Skin of body (tissue), 1 donor: ENCODE measurements at regions not wholly inside any gene's neighbourhood (a gene's known extent, or its start where the extent isn't known, plus 50 kb on each side); places are given as distances from the start of the nearest gene placed in this dataset.
"Not testable (repeated sequence)": the region's sequence is repeated elsewhere in the genome, so short reads cannot be mapped to it uniquely, and the experiment has no call there.

Source experiments
- DNase-seq: peaks from one replicate; lab custom pipeline; 2025; lab: John Stamatoyannopoulos, UW

- no peak for DNase-seq
Observed at GRCh38 chr5:115439042-115439441, 105.5 kb downstream of the FEM1C start.

DNA sequence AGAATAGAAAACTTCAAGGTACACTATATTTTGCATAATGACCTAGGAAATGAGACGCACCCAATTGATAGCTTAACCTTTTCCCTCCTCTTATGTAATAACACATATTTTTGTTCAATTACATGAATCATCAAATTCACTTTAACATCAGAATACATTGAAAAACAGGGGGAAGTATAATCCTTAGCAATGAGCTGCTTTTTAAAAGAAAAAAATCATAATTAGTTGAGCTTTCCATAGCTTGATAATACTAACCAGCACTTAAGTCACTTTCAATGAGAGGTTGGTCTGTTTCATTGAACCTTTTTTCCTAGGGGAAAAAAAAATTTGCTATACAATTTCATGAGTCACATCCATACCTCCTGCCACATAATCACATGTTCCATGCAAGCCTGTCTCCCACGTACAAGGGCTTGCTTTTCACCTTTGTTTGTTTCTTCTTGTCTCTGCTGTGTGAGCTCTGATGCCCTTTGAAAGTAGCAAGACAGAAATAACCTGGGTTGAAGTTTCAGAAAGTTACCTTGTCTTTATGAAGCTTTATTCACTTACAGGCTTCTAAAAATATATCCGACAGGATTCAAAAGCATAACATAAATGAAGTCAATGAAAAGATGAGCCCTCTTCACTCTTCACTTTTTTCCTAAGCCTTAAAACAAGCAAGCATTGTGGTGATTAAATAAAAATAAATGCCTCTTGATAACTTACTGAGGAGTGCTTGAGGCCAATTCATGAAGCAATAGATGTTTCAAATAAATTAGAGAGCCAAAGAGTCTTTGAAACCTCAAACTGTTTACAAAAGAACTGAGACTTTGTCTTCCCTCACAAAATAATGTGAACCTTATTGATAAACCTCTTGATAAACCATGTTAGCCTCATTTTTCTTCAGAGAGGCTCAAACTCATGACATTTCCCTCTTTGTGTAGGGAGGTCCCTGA, 108.5 kb downstream of the FEM1C start:
- no peak for DNase-seq

DNA sequence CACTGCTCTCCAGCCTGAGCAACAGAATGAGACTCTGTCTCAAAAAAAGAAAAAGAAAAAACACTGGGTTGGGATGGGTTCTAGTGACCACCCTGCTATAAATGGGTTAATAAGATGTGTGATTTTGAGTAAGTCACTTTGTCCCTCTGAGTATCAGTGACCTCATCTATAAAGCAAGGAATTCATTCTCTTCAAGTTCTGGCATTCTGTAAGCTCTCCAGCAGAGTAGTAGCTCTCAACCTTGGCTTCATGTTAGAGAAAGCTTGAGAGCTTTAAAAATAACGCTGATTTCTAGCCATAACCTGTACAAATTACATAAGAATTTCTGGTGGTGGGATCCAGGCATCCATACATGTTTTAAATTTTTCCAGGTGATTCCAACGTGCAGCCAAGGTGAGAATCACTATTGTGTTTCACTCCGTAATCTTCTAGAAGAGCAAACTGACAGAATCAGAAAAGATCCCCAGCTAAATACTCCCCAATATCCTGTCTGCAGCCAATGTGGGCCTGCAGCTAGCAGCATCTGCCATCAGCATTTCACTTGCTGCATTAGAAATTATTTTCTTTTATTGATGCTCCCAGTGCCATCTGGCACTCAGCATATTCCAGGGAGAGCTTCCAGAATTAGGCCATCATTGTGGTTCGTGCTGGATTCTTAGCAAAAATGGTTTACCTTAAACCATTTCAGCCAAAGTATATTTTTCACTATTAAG, 109.4 kb downstream of the FEM1C start:
- DNase-seq = no peak

DNA sequence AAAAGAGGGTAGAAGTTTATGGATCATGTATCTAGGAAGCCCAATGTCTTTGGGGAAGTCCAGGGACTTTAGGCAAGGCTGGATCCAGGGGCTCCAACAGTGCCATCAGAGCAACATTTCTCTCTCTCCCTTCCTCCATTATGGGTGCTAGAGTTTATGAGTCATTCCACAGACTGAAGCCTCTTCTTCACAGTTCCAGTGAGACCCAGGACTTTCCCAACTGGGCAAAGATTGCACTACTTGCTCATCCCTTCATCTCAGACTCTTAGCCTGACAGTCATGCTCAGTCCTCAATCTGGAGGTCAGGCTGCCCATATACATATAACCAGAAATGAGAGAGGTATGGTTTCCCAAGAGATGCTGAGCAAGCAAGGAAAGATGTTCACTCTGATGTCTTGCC, 110.7 kb downstream of the FEM1C start:
- no peak for DNase-seq

GRCh38 chr5:115432691-115433090, 111.9 kb downstream of the FEM1C start:
- DNase-seq = no peak

DNA sequence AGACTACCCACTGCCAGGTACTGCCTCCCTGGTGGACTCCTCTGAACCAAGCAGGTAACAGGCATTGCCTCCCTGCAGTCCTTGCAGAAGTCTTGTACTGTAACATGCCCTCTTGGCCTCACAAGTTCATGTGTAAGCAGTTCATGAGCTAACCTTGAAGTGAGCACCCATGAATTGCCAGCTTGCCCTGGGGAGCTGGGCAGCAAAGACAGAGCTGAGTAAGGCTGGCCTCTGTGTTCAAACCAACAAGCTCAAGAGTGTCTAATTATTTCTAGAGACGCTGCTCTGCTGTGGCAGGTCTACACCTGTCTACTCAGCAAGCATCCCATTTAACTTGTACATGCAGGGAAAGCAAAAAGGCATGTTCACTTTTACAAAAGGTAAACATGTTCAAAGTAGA, 113.5 kb downstream of the FEM1C start:
- DNase-seq = no peak

DNA sequence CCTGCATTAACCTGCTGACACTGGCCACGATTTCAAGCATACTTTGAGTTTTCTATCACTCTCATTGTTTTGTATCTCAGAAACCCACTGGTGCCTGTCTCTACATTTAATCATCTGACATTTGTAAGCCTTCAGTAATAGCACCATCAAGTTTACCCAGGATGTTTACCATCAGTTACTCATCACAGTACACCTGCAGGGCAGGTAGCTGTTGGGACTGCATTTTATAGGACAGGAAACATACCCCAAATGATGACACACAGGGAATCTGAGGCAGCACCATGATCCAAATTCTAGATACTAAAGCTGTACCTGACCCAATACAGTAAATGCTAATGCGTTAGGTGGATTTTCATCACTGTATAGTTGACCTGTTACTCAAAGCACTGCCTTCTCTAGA, 114.2 kb downstream of the FEM1C start:
- DNase-seq = no peak

DNA sequence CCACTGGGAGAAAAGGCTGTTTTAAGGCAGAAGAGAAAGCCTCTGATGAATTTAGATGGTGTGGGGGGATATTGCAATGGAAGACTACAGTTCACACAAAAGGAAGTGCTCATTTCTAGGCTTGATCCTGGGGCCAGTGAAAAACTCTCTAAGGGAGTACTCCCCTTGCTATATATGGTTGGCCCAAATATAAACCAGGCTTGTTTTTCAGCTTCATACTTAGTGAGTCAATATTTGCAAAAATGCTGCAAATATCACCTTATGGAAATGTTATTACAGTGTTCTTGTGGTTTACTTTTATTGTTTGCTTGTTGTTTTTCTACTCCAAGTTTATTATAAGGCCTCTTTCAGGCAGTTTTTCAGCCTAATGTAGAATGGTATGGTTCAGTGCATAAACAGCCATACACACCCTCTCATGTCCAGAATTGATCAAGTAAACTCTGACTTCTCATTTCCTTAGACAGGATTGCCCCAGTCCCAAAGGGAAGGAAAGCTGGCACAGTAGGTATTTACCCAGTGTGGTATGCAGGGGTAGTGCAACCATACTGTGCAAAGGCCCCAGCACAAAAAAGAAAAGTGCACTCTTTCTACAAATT, 115.1 kb downstream of the FEM1C start:
- DNase-seq = no peak

- no peak for DNase-seq
Observed at GRCh38 chr5:115428676-115429075, 115.9 kb downstream of the FEM1C start.

GRCh38 chr5:115428248-115428647, 116.3 kb downstream of the FEM1C start:
- no peak for DNase-seq

- no peak for DNase-seq
Observed at GRCh38 chr5:115424446-115424845, 120.1 kb downstream of the FEM1C start.

DNA sequence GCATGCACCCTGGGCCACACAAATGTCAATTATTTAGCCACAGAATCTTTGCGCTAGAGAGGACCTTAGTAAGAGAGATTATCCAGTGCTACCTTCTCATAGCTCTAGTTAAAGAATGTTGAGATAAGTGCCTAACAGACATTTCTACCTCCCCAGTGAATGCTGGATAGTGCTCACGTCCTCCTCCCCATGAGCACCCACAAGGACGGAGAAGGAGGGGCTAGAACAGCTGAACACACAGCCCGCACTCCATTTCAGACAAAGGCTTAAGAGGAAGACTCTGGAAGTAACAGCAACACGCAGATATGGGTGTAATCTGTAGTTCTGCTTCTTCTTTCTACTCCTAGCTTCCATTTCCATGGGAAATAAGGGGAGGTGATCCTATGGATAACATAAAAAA, 120.5 kb downstream of the FEM1C start:
- DNase-seq = no peak

- no peak for DNase-seq
Observed at GRCh38 chr5:115423541-115423940, 121.0 kb downstream of the FEM1C start.

- no peak for DNase-seq
Observed at GRCh38 chr5:115423051-115423450, 121.5 kb downstream of the FEM1C start.

- not testable (repeated sequence) for DNase-seq
Observed at GRCh38 chr5:115420812-115421211, 123.8 kb downstream of the FEM1C start.

GRCh38 chr5:115419846-115420585, 123.6 kb upstream of the CCDC112 start:
- peak; percentile 24 for DNase-seq

- DNase-seq = no peak
Observed at GRCh38 chr5:115418788-115419187, 122.3 kb upstream of the CCDC112 start.

- no peak for DNase-seq
Observed at GRCh38 chr5:115417076-115417475, 120.6 kb upstream of the CCDC112 start.

DNA sequence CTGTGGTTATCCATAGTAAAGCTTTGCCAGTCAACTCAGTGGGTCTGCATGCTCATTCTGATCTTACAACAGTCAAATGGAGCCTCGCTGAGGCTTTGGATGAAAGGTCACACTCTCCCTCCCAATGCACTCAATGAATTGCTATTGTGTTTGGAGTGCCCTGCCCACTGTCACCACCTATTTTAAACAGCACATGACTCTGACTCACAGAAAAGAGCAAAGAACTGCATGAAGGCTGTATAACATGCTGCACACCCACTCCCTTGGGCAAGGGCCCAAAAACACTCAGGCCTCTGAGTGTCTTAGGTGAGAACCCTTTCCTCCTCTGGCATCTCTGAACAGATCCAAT, 118.7 kb upstream of the CCDC112 start:
- DNase-seq = no peak

GRCh38 chr5:115414406-115415142, 118.1 kb upstream of the CCDC112 start:
- peak; percentile 91 for DNase-seq

DNA sequence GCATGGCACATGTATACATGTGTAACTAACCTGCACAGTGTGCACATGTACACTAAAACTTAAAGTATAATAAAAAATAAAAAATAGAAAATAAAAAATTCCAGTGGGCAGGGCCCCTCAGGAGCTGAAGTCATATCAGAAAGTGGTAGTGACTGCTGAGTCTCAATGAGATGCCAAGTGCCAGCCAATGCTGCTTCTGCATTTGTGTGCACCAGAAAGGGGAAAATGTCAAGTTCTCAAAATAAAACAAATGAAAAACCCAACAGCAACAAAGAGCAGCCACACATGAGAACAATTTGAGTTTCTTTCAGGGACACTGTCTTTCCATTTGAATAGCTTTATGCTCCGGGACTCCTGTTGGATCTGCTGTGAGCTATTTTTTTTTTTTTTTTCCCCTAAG, 117.2 kb upstream of the CCDC112 start:
- peak; percentile 21 for DNase-seq
